H1 (cell line): ENCODE measurements at regions not wholly inside any gene's neighbourhood (a gene's known extent, or its start where the extent isn't known, plus 50 kb on each side); places are given as distances from the start of the nearest gene placed in this dataset.

Experiments used
- CTCF ChIA-PET: fragments of 300-600 bp; sonication (Branson Sonifier 250); formaldehyde crosslinking; loops from one replicate; lab custom pipeline; 2021; ENCODE audit not compliant: partially characterized antibody; lab: Charles Lee
- POLR2A ChIA-PET: fragments of 300-600 bp; sonication (Branson Sonifier 250); formaldehyde crosslinking; loops from one replicate; lab custom pipeline; 2021; ENCODE audit warnings: inconsistent platforms; ENCODE audit not compliant: partially characterized antibody; lab: Charles Lee
- DNase-seq, 2 experiments: peaks; one replicate each; pipeline versions ENCODE4 v3.0.0 to v3.0.0-alpha.2; 2010 to 2022; ENCODE audit warnings: low spot score in 2 of 2, low read depth in 1 of 2, mixed read lengths in 1 of 2
- FAIRE-seq: peaks from 2 replicates; lab custom pipeline; 2011; peaks lifted over from hg19 to GRCh38; lab: Jason Lieb, UNC
- H2AFZ ChIP-seq: 2 replicates; pipeline ENCODE4 v1.8.1; 2012; ENCODE audit warnings: low read length, inconsistent platforms
- H2AK5ac ChIP-seq: 2 replicates; pipeline ENCODE4 v1.6.1; 2013; ENCODE audit warnings: low read depth, low read length
- H2BK120ac ChIP-seq: replicated peaks from 2 replicates; pipeline ENCODE3; 2013; ENCODE audit warnings: low read depth, low read length, inconsistent platforms
- H2BK12ac ChIP-seq: 2 replicates; pipeline ENCODE4 v1.6.1; 2013; ENCODE audit warnings: low read depth, low read length
- H2BK15ac ChIP-seq: 2 replicates; pipeline ENCODE4 v1.6.1; 2013; ENCODE audit warnings: low read length
- H2BK20ac ChIP-seq: 2 replicates; pipeline ENCODE4 v1.6.1; 2013; ENCODE audit warnings: low read length
- H2BK5ac ChIP-seq: 2 replicates; pipeline ENCODE4 v1.6.1; 2013; ENCODE audit warnings: low read depth, low read length
- H3K14ac ChIP-seq: 2 replicates; pipeline ENCODE4 v1.6.1; 2013; ENCODE audit warnings: inconsistent platforms; ENCODE audit not compliant: insufficient read length
- H3K18ac ChIP-seq: 2 replicates; pipeline ENCODE4 v1.6.1; 2013; ENCODE audit warnings: low read length; ENCODE audit errors: extremely low read depth
- H3K23ac ChIP-seq: 2 replicates; pipeline ENCODE4 v1.6.1; 2013; ENCODE audit warnings: inconsistent platforms; ENCODE audit not compliant: insufficient read length
- H3K23me2 ChIP-seq: 2 replicates; pipeline ENCODE4 v1.6.1; 2013; ENCODE audit warnings: low read depth, low read length
- H3K27ac ChIP-seq: 2 replicates; pipeline ENCODE4 v1.6.1; 2011; ENCODE audit warnings: low read depth, low read length, inconsistent platforms
- H3K27me3 ChIP-seq, 4 experiments: replicated peaks in 1 of 4; 1 replicate in 1 of 4; 2 replicates in 3 of 4; pipeline versions ENCODE4 v1.6.1 to v1.8.1; 2011 to 2013; ENCODE audit warnings: low read length in 3 of 4, mild to moderate bottlenecking in 3 of 4, inconsistent platforms in 2 of 4, mixed read lengths in 2 of 4, moderate library complexity in 1 of 4; ENCODE audit not compliant: control insufficient read depth in 3 of 4, insufficient read depth in 3 of 4; ENCODE audit errors: extremely low read depth in 1 of 4
- H3K36me3 ChIP-seq, 4 experiments: 2 replicates each; pipeline versions ENCODE4 v1.6.1 to v1.8.1; 2011 to 2013; ENCODE audit warnings: mild to moderate bottlenecking in 4 of 4, low read length in 3 of 4, moderate library complexity in 2 of 4, control low read depth in 1 of 4, inconsistent platforms in 1 of 4; ENCODE audit not compliant: insufficient read depth in 4 of 4, control insufficient read depth in 2 of 4
- H3K4ac ChIP-seq: replicated peaks from 2 replicates; pipeline ENCODE3; 2013; ENCODE audit warnings: low read length, low read depth, mixed read lengths, inconsistent platforms; ENCODE audit not compliant: insufficient read length
- H3K4me1 ChIP-seq, 4 experiments: replicated peaks in 1 of 4; 1 replicate in 1 of 4; 2 replicates in 3 of 4; pipeline versions ENCODE4 v1.6.1 to v1.8.1; 2011 to 2013; ENCODE audit warnings: low read length in 3 of 4, inconsistent platforms in 2 of 4, mixed read lengths in 1 of 4; ENCODE audit not compliant: insufficient read depth in 4 of 4, control insufficient read depth in 3 of 4
- H3K4me2 ChIP-seq, 2 experiments: 2 replicates each; pipeline versions ENCODE4 v1.6.1 to v1.8.1; 2011 to 2013; ENCODE audit warnings: low read depth in 2 of 2, low read length in 2 of 2, control low read depth in 1 of 2, inconsistent platforms in 1 of 2, mild to moderate bottlenecking in 1 of 2; ENCODE audit not compliant: insufficient read depth in 1 of 2
- H3K4me3 ChIP-seq, 4 experiments: fragments of 200-600, 300-600 bp in 1 of 4; sonication (generic), shearing (Covaris generic), sonication (Bioruptor Twin) in 1 of 4; 2 replicates each; pipeline versions ENCODE4 v1.5.1 to v1.8.1; 2011 to 2016; ENCODE audit warnings: low read length in 4 of 4, low read depth in 3 of 4, control low read depth in 2 of 4, inconsistent platforms in 2 of 4, mild to moderate bottlenecking in 2 of 4, mixed read lengths in 1 of 4, moderate library complexity in 1 of 4; ENCODE audit not compliant: insufficient read depth in 2 of 4; ENCODE audit errors: extremely low read depth in 1 of 4
- H3K56ac ChIP-seq: replicated peaks from 2 replicates; pipeline ENCODE3; 2013; ENCODE audit warnings: low read depth, mild to moderate bottlenecking, mixed read lengths, low read length, inconsistent platforms; ENCODE audit not compliant: insufficient read length
- H3K79me1 ChIP-seq: 2 replicates; pipeline ENCODE4 v1.6.1; 2013; ENCODE audit warnings: low read depth, low read length, control low read depth
- H3K79me2 ChIP-seq, 2 experiments: 2 replicates each; pipeline versions ENCODE4 v1.6.1 to v1.8.1; 2012 to 2013; ENCODE audit warnings: low read length in 2 of 2, mild to moderate bottlenecking in 2 of 2, inconsistent platforms in 1 of 2; ENCODE audit not compliant: insufficient read depth in 2 of 2, control insufficient read depth in 1 of 2
- H3K9ac ChIP-seq, 4 experiments: replicated peaks in 1 of 4; 1 replicate in 1 of 4; 2 replicates in 3 of 4; pipeline versions ENCODE4 v1.6.1 to v1.8.1; 2011 to 2013; ENCODE audit warnings: low read depth in 3 of 4, low read length in 3 of 4, control low read depth in 2 of 4, mild to moderate bottlenecking in 2 of 4, moderate library complexity in 2 of 4, inconsistent platforms in 1 of 4; ENCODE audit errors: extremely low read depth in 1 of 4
- H3K9me3 ChIP-seq, 2 experiments: 2 replicates each; pipeline versions ENCODE4 v1.6.1 to v1.8.1; 2012 to 2013; ENCODE audit warnings: mild to moderate bottlenecking in 2 of 2, moderate library complexity in 2 of 2, control low read depth in 1 of 2, inconsistent platforms in 1 of 2, low read depth in 1 of 2, low read length in 1 of 2, mixed read lengths in 1 of 2; ENCODE audit not compliant: insufficient read depth in 2 of 2
- H4K20me1 ChIP-seq, 2 experiments: replicated peaks in 1 of 2; 2 replicates each; pipeline versions ENCODE3 to v1.8.1; 2011 to 2013; ENCODE audit warnings: inconsistent platforms in 2 of 2, low read length in 2 of 2, mild to moderate bottlenecking in 1 of 2; ENCODE audit not compliant: insufficient read depth in 2 of 2, control insufficient read depth in 1 of 2
- H4K5ac ChIP-seq: 2 replicates; pipeline ENCODE4 v1.6.1; 2013; ENCODE audit warnings: low read length, low read depth, mixed read lengths, inconsistent platforms; ENCODE audit not compliant: insufficient read length
- H4K8ac ChIP-seq: 2 replicates; pipeline ENCODE4 v1.8.0; 2013; ENCODE audit warnings: mild to moderate bottlenecking, moderate library complexity, low read length, inconsistent platforms; ENCODE audit not compliant: insufficient read depth; ENCODE audit errors: extremely low read depth
- H4K91ac ChIP-seq: replicated peaks from 2 replicates; pipeline ENCODE3; 2013; ENCODE audit warnings: low read length, mixed read lengths, inconsistent platforms; ENCODE audit not compliant: insufficient read length
- CBX5 ChIP-seq: fragments of 300-800, 300-1000 bp; sonication (generic); IDR thresholded peaks from 2 replicates; pipeline ENCODE4 v1.7.1; 2016; ENCODE audit warnings: antibody characterized with exemption, low read length, low read depth
- FOSL1 ChIP-seq: IDR thresholded peaks from 2 replicates; pipeline ENCODE4 v1.6.1; 2011; ENCODE audit warnings: mild to moderate bottlenecking, low read depth, low read length, moderate library complexity; ENCODE audit not compliant: insufficient read depth
- JUN ChIP-seq: IDR thresholded peaks from 2 replicates; pipeline ENCODE4 v1.6.1; 2011; ENCODE audit warnings: low read depth, mild to moderate bottlenecking, improper control_type of control experiment, low read length
- KDM5A ChIP-seq: fragments of 200-600 bp; IDR thresholded peaks from 2 replicates; pipeline ENCODE4 v1.7.1; 2012; ENCODE audit warnings: mild to moderate bottlenecking, low read length, inconsistent platforms, mixed read lengths
- PHF8 ChIP-seq: fragments of 200-600 bp; sonication (generic); conservative IDR thresholded peaks from 2 replicates; pipeline ENCODE4 v1.7.1; 2012; ENCODE audit warnings: low read depth, mild to moderate bottlenecking, inconsistent platforms, low read length, moderate library complexity
- POLR2A ChIP-seq, 2 experiments: IDR thresholded peaks; 1 replicate in 1 of 2; 2 replicates in 1 of 2; pipeline ENCODE4 v1.6.1; 2011; ENCODE audit warnings: low read depth in 2 of 2, low read length in 2 of 2, mild to moderate bottlenecking in 2 of 2; ENCODE audit errors: control extremely low read depth in 1 of 2
- POU5F1 ChIP-seq: IDR thresholded peaks from 2 replicates; pipeline ENCODE4 v1.6.1; 2011; ENCODE audit warnings: low read depth, mild to moderate bottlenecking, low read length, moderate library complexity
- RBBP5 ChIP-seq: IDR thresholded peaks from 2 replicates; pipeline ENCODE4 v1.7.1; 2012; ENCODE audit warnings: low read depth, mild to moderate bottlenecking, inconsistent platforms, low read length, moderate library complexity, borderline replicate concordance
- RFX5 ChIP-seq: IDR thresholded peaks from 2 replicates; pipeline ENCODE4 v1.6.1; 2011; ENCODE audit warnings: low read depth, low read length, improper control_type of control experiment, borderline replicate concordance
- SP2 ChIP-seq: IDR thresholded peaks from 2 replicates; pipeline ENCODE4 v1.6.1; 2012; ENCODE audit warnings: mild to moderate bottlenecking, low read length, inconsistent platforms
- SUZ12 ChIP-seq: fragments of 200-600 bp; sonication (generic); IDR thresholded peaks from 2 replicates; pipeline ENCODE4 v1.6.1; 2012; ENCODE audit warnings: mild to moderate bottlenecking, inconsistent platforms, low read length, moderate library complexity, mixed read lengths
- YY1 ChIP-seq: IDR thresholded peaks from 2 replicates; pipeline ENCODE4 v1.6.1; 2011; ENCODE audit warnings: low read depth, mild to moderate bottlenecking, low read length
- TF ChIP-seq, protein P1 (sequence below), 3 experiments: IDR thresholded peaks; 1 replicate in 2 of 3; 2 replicates in 1 of 3; pipeline versions ENCODE4 v1.5.1 to v1.6.1; 2011; ENCODE audit warnings: low read length in 3 of 3, mild to moderate bottlenecking in 3 of 3, inconsistent platforms in 2 of 3, low read depth in 1 of 3, moderate library complexity in 1 of 3; ENCODE audit not compliant: insufficient read depth in 1 of 3; ENCODE audit errors: control extremely low read depth in 1 of 3

DNA sequence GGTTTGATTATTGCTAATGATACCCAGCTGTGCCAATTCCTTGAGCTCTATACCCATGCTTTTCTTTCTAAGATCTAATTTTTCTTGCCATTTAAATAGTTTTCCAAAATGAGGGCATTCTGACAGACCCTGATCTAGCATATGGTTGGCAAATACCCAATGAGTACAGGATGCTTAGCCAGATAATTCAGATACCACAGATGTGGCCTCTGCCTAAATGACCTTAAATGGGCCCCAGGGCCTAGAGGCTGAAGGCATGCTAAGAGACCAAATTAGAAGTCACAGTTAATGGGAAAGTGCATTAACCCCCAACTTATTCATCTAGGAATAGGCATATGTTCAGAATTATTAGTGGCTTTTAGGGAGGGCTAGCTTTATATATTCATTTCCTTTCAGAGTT is 122.3 kb upstream of the CNOT2 start:
- no peak overlapping the region for H3K4me2 ChIP-seq
- H3K4me1 ChIP-seq, result no peaks in the 10 kb centered on the region
- no peak overlapping the region for H3K4ac ChIP-seq
- H3K27me3 ChIP-seq, result no peaks in the 10 kb centered on the region
- POLR2A ChIA-PET, result no interaction called here
- no peaks in the 10 kb centered on the region for H3K9me3 ChIP-seq
- H2BK20ac ChIP-seq, result no peak overlapping the region
- H3K23me2 ChIP-seq, result no peaks in the 10 kb centered on the region; the same call in 1 of the 2 replicates
- H4K5ac ChIP-seq, result no peak overlapping the region
- no peak overlapping the region for H3K4me3 ChIP-seq
- no peaks in the 10 kb centered on the region for H3K79me1 ChIP-seq
- H3K14ac ChIP-seq, result no peak overlapping the region
- H2BK15ac ChIP-seq, result no peak overlapping the region
- FAIRE-seq (no peak), DNase-seq (no peak)
- CTCF ChIA-PET, result no interaction called here
- H4K20me1 ChIP-seq, result no peaks in the 10 kb centered on the region
- H2BK5ac ChIP-seq, result no peak overlapping the region
- H3K36me3 ChIP-seq, result no peaks in the 10 kb centered on the region
- H3K23ac ChIP-seq, result no peak overlapping the region
- H2BK12ac ChIP-seq, result no peak overlapping the region
- no peak overlapping the region for H4K8ac ChIP-seq
- H4K91ac ChIP-seq, result no peak overlapping the region
- no peaks in the 10 kb centered on the region for H3K79me2 ChIP-seq
- H3K18ac ChIP-seq, result no peak overlapping the region
- H3K27ac ChIP-seq, result no peak overlapping the region
- no peak overlapping the region for H2AK5ac ChIP-seq
- no peak overlapping the region for H3K9ac ChIP-seq
- no peak overlapping the region for H3K56ac ChIP-seq
- no peak overlapping the region for H2BK120ac ChIP-seq
- H2AFZ ChIP-seq, result no peak overlapping the region
- no peak for TF ChIP-seq PHF8
- no peak for TF ChIP-seq RFX5
- no peak for TF ChIP-seq CBX5
- TF ChIP-seq, protein P1, sequence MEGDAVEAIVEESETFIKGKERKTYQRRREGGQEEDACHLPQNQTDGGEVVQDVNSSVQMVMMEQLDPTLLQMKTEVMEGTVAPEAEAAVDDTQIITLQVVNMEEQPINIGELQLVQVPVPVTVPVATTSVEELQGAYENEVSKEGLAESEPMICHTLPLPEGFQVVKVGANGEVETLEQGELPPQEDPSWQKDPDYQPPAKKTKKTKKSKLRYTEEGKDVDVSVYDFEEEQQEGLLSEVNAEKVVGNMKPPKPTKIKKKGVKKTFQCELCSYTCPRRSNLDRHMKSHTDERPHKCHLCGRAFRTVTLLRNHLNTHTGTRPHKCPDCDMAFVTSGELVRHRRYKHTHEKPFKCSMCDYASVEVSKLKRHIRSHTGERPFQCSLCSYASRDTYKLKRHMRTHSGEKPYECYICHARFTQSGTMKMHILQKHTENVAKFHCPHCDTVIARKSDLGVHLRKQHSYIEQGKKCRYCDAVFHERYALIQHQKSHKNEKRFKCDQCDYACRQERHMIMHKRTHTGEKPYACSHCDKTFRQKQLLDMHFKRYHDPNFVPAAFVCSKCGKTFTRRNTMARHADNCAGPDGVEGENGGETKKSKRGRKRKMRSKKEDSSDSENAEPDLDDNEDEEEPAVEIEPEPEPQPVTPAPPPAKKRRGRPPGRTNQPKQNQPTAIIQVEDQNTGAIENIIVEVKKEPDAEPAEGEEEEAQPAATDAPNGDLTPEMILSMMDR (IDR thresholded peaks at IDR 0.05; ENCODE audit: control extremely low read depth in 1 of 3, insufficient read depth in 1 of 3, low read depth in 1 of 3, low read length in 3 of 3), result no peak
- no peak for TF ChIP-seq FOSL1
- no peak for TF ChIP-seq POLR2A (IDR thresholded peaks at IDR 0.05; ENCODE audit: control extremely low read depth in 1 of 2, low read depth in 2 of 2, low read length in 2 of 2)
- no peak for TF ChIP-seq KDM5A
- no peak for TF ChIP-seq RBBP5
- TF ChIP-seq SP2, result no peak
- no peak for TF ChIP-seq SUZ12
- no peak for TF ChIP-seq POU5F1
- TF ChIP-seq YY1, result no peak
- no peak for TF ChIP-seq JUN
